GM12878 (cell line): ENCODE measurements at regions not wholly inside any gene's neighbourhood (a gene's known extent, or its start where the extent isn't known, plus 50 kb on each side); places are given as distances from the start of the nearest gene placed in this dataset.
"Not testable (repeated sequence)": the region's sequence is repeated elsewhere in the genome, so short reads cannot be mapped to it uniquely, and the experiment has no call there.

Experiments used
- ATAC-seq: fragments of 200-7000 bp; cut with Tn5 transposase; 3 replicates; pipeline ENCODE4 v1.9.1; 2020; ENCODE audit warnings: mild to moderate bottlenecking, moderate library complexity
- BruUV-seq: library from RNA; stranded (reverse); fragments of 400-500 nt; replicated peaks from 2 replicates; lab custom pipeline; 2021; lab: Mats Ljungman, UMichigan
- CTCF ChIA-PET: fragments of 300-600 bp; sonication (Branson Sonifier 250); formaldehyde crosslinking; extraction: SDS; loops from one replicate; lab custom pipeline; 2021; ENCODE audit warnings: inconsistent platforms; lab: Yijun Ruan, JAX
- POLR2A ChIA-PET: fragments of 350-600 bp; formaldehyde crosslinking; extraction: SDS; loops from one replicate; lab custom pipeline; 2021; ENCODE audit warnings: inconsistent platforms; lab: Charles Lee
- RAD21 ChIA-PET: fragments of 300-600 bp; sonication (Branson Sonifier 250); formaldehyde crosslinking; loops from one replicate; lab custom pipeline; 2023; ENCODE audit warnings: antibody characterized with exemption; ENCODE audit not compliant: unreplicated experiment; lab: Charles Lee
- SMC1A ChIA-PET: fragments of 300-600 bp; sonication (Branson Sonifier 250); formaldehyde crosslinking; loops from one replicate; lab custom pipeline; 2023; ENCODE audit not compliant: unreplicated experiment, uncharacterized antibody; lab: Charles Lee
- DNase-seq: peaks from one replicate; pipeline ENCODE4 v3.0.0-alpha.2; 2011; ENCODE audit warnings: low read depth, low spot score
- FAIRE-seq: peaks from 3 replicates; lab custom pipeline; 2011; peaks lifted over from hg19 to GRCh38; lab: Jason Lieb, UNC
- H2AFZ ChIP-seq: 2 replicates; pipeline ENCODE4 v1.6.0; 2011; ENCODE audit warnings: low read depth, low read length, control low read depth; ENCODE audit not compliant: control insufficient read depth
- H3K27ac ChIP-seq: 2 replicates; pipeline ENCODE4 v1.5.1; 2011; ENCODE audit warnings: control low read depth; ENCODE audit not compliant: control insufficient read depth, insufficient read depth
- H3K27me3 ChIP-seq, 2 experiments: replicated peaks in 1 of 2; 2 replicates each; pipeline versions ENCODE4 v1.6.0 to v1.6.1; 2011; ENCODE audit warnings: low read length in 1 of 2; ENCODE audit not compliant: control insufficient read depth in 2 of 2, insufficient read depth in 2 of 2
- H3K36me3 ChIP-seq, 2 experiments: 2 replicates each; pipeline ENCODE4 v1.5.1; 2011; ENCODE audit warnings: low read length in 1 of 2; ENCODE audit not compliant: control insufficient read depth in 2 of 2, insufficient read depth in 2 of 2
- H3K4me1 ChIP-seq: 2 replicates; pipeline ENCODE4 v1.6.1; 2011; ENCODE audit warnings: mild to moderate bottlenecking, low read length, moderate library complexity, mixed read lengths; ENCODE audit not compliant: control insufficient read depth, insufficient read depth
- H3K4me2 ChIP-seq: 2 replicates; pipeline ENCODE4 v1.6.0; 2011; ENCODE audit warnings: control low read depth; ENCODE audit not compliant: control insufficient read depth, insufficient read depth
- H3K4me3 ChIP-seq: fragments of 200-600 bp; sonication (generic); 2 replicates; pipeline ENCODE4 v1.5.1; 2016
- H3K79me2 ChIP-seq: 2 replicates; pipeline ENCODE4 v1.6.0; 2011; ENCODE audit warnings: low read length; ENCODE audit not compliant: control insufficient read depth, insufficient read depth
- H3K9ac ChIP-seq: 2 replicates; pipeline ENCODE4 v1.8.0; 2011; ENCODE audit warnings: low read length, control low read depth, mixed read lengths; ENCODE audit not compliant: control insufficient read depth, insufficient read depth
- H3K9me3 ChIP-seq: replicated peaks from 3 replicates; pipeline ENCODE4 v1.5.1; 2011; ENCODE audit warnings: mild to moderate bottlenecking, low read length; ENCODE audit not compliant: control insufficient read depth, insufficient read depth
- H4K20me1 ChIP-seq: 2 replicates; pipeline ENCODE4 v1.6.0; 2011; ENCODE audit not compliant: control insufficient read depth, insufficient read depth
- POLR2A ChIP-seq: IDR thresholded peaks from 2 replicates; pipeline ENCODE4 v1.6.1; 2011; ENCODE audit warnings: low read depth, mild to moderate bottlenecking, low read length
- WGBS: methylation state at CpG from one replicate; pipeline ENCODE4 v1.1.6; 2016; ENCODE audit warnings: low lambda C conversion rate; ENCODE audit not compliant: insufficient replicate concordance, insufficient coverage; ENCODE audit errors: missing lambda C conversion rate; 5-methylcytosine and 5-hydroxymethylcytosine counted together
- in situ Hi-C: fragments of 300-500 bp; cut with MboI; formaldehyde crosslinking; loops from 9 replicates; pipeline ENCODE4 v1.14.3; 2018; ENCODE audit warnings: mixed read lengths
- intact Hi-C: fragments of 100-400 bp; cut with micrococcal nuclease; formaldehyde crosslinking; loops from one replicate; pipeline ENCODE4 v1.14.2; 2022; ENCODE audit not compliant: unreplicated experiment

DNA sequence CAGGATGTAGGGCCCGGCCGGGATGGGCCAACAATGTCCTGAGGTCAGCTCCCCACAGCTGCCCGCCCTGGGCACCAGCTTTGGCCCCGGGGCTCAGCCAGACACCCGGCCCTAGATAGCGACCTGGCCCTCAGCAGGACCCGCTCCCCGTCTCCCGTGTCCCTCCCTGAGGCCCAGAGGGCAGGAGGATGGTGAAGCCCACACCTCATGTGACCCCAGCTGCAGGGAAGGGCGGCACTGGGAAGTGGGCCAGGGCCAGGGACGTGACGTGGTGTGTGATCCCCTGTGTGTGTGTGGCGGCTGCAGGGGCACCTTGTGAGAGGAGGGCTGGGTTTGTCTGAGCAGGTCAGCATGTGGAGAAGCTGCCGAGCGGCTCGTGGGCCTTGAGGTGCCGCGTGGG, 213.9 kb downstream of the TMEM121 start:
- FAIRE-seq, CTCF ChIA-PET: not testable (repeated sequence)

DNA sequence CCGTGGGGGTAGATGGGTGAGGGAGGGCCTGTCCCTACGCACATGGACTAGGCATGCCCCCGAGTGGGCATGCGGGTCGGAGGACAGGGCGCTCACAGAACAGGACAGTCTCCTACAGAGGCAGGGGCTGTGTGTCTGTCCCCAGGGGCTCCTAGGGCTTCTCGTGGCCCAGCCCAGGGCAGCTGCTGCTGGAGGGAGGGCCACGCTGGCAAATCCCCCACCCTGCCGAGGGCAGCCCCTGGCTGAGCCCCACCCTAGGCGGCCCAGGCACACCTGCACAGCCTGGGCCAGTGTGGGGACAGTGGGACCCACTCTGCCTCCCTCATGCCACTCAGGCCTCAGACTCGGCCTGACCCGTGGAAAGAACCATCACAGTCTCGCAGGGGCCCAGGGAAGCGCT, 214.6 kb downstream of the TMEM121 start:
- H3K4me1 ChIP-seq, BruUV-seq, H3K79me2 ChIP-seq, POLR2A ChIA-PET, RAD21 ChIA-PET, DNase-seq, H3K4me2 ChIP-seq, H3K36me3 ChIP-seq, CTCF ChIA-PET, H3K27ac ChIP-seq, H4K20me1 ChIP-seq, SMC1A ChIA-PET, ATAC-seq, in situ Hi-C loops, FAIRE-seq, H3K9ac ChIP-seq, H3K27me3 ChIP-seq, H3K4me3 ChIP-seq, H3K9me3 ChIP-seq, H2AFZ ChIP-seq: not testable (repeated sequence)
- intact Hi-C loops = loop anchor here (5.0 kb wide), 1 partner anchor 114 kb away; no protein-coding TSS in a partner anchor
- 44% methylated on average over 7 of the region's 14 CpGs for WGBS

More for the DNA sequence above, 213.9 kb downstream of the TMEM121 start:
- H4K20me1 ChIP-seq, DNase-seq, H3K79me2 ChIP-seq, BruUV-seq, H2AFZ ChIP-seq, ATAC-seq, H3K4me2 ChIP-seq, H3K27ac ChIP-seq, RAD21 ChIA-PET, H3K27me3 ChIP-seq, H3K9ac ChIP-seq, H3K4me3 ChIP-seq, POLR2A ChIA-PET, H3K4me1 ChIP-seq, in situ Hi-C loops, H3K9me3 ChIP-seq, H3K36me3 ChIP-seq, SMC1A ChIA-PET: not testable (repeated sequence)
- 13% methylated on average over 8 of the region's 18 CpGs for WGBS
- intact Hi-C loops = loop anchor here (5.0 kb wide), 1 partner anchor 113 kb away; no protein-coding TSS in a partner anchor
- TF ChIP-seq POLR2A = 0 out of 2 replicates have a peak, but pooled peaks have one; percentile 1

DNA sequence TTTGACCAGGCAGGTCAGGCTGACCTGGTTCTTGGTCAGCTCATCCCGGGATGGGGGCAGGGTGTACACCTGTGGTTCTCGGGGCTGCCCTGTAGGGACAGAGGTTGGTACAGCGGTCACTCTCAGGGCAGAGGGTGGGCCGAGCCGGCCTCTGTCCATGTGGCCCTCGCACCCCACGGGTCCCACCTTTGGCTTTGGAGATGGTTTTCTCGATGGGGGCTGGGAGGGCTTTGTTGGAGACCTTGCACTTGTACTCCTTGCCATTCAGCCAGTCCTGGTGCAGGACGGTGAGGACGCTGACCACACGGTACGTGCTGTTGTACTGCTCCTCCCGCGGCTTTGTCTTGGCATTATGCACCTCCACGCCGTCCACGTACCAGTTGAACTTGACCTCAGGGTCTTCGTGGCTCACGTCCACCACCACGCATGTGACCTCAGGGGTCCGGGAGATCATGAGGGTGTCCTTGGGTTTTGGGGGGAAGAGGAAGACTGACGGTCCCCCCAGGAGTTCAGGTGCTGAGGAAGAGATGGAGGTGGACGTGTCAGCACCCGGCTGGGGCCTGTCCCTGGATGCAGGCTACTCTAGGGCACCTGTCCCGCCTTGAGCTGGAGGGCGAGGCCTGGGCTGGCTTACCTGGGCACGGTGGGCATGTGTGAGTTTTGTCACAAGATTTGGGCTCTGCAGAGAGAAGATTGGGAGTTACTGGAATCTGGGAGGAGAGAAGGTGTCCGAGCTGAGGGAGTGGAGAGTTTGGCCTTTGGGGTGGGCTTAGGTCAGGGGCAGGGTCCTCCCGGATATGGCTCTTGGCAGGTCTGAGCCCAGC, 215.5 kb downstream of the TMEM121 start:
- CTCF ChIA-PET, H3K9me3 ChIP-seq, H3K36me3 ChIP-seq, H3K9ac ChIP-seq, in situ Hi-C loops, DNase-seq, ATAC-seq, BruUV-seq, SMC1A ChIA-PET, H3K27ac ChIP-seq, FAIRE-seq, H3K4me3 ChIP-seq, H3K4me1 ChIP-seq, H3K27me3 ChIP-seq, H2AFZ ChIP-seq, H4K20me1 ChIP-seq, H3K79me2 ChIP-seq, RAD21 ChIA-PET, POLR2A ChIA-PET, H3K4me2 ChIP-seq: not testable (repeated sequence)
- WGBS = 16% methylated on average over 22 of the region's 29 CpGs
- intact Hi-C loops = loop anchor here (5.0 kb wide), 1 partner anchor 115 kb away; no protein-coding TSS in a partner anchor
